GM23248 (cell line): ENCODE measurements at regions not wholly inside any gene's neighbourhood (a gene's known extent, or its start where the extent isn't known, plus 50 kb on each side); places are given as distances from the start of the nearest gene placed in this dataset.

ENCODE experiments used
- DNase-seq: peaks from one replicate; pipeline ENCODE4 v3.0.0-alpha.2; 2015
- H2AFZ ChIP-seq: fragments of 200-600 bp; sonication (generic); 2 replicates; pipeline ENCODE4 v1.6.1; 2016; ENCODE audit warnings: antibody characterized with exemption
- H3F3A ChIP-seq: fragments of 200-600 bp; sonication (generic); 2 replicates; pipeline ENCODE4 v1.6.1; 2016; ENCODE audit warnings: mild to moderate bottlenecking, antibody characterized with exemption, mixed run types; ENCODE audit not compliant: insufficient read depth
- H3K27ac ChIP-seq: fragments of 200-600 bp; sonication (generic); 2 replicates; pipeline ENCODE4 v1.5.1; 2016; ENCODE audit warnings: mild to moderate bottlenecking
- H3K27me3 ChIP-seq: fragments of 200-600 bp; sonication (generic); replicated peaks from 2 replicates; pipeline ENCODE4 v1.6.1; 2016; ENCODE audit warnings: mild to moderate bottlenecking; ENCODE audit not compliant: insufficient read depth
- H3K36me3 ChIP-seq: fragments of 200-600 bp; sonication (generic); 2 replicates; pipeline ENCODE4 v1.6.1; 2016; ENCODE audit warnings: low read depth, mild to moderate bottlenecking
- H3K4me1 ChIP-seq: fragments of 200-600 bp; sonication (generic); 2 replicates; pipeline ENCODE4 v1.6.1; 2016; ENCODE audit warnings: mild to moderate bottlenecking; ENCODE audit not compliant: insufficient read depth
- H3K4me2 ChIP-seq: fragments of 200-600 bp; sonication (generic); one replicate; pipeline ENCODE4 v1.6.1; 2016; ENCODE audit warnings: mild to moderate bottlenecking; ENCODE audit not compliant: unreplicated experiment
- H3K4me3 ChIP-seq: fragments of 200-600 bp; sonication (generic); 2 replicates; pipeline ENCODE4 v1.5.1; 2016; ENCODE audit warnings: mild to moderate bottlenecking
- H3K79me2 ChIP-seq: fragments of 200-600 bp; sonication (generic); 2 replicates; pipeline ENCODE4 v1.6.1; 2016; ENCODE audit warnings: mild to moderate bottlenecking; ENCODE audit not compliant: insufficient read depth
- H3K9ac ChIP-seq: fragments of 200-600 bp; sonication (generic); 2 replicates; pipeline ENCODE4 v1.6.1; 2016; ENCODE audit warnings: mild to moderate bottlenecking
- H3K9me2 ChIP-seq: fragments of 200-600 bp; sonication (generic); 2 replicates; pipeline ENCODE4 v1.6.1; 2016; ENCODE audit warnings: mixed run types, mild to moderate bottlenecking, moderate library complexity; ENCODE audit not compliant: insufficient read depth
- H3K9me3 ChIP-seq: fragments of 200-600 bp; sonication (generic); one replicate; pipeline ENCODE4 v1.6.1; 2017; ENCODE audit warnings: low read depth
- H4K20me1 ChIP-seq: fragments of 200-600 bp; sonication (generic); 2 replicates; pipeline ENCODE4 v1.6.0; 2016; ENCODE audit not compliant: insufficient read depth
- EZH2 ChIP-seq: fragments of 200-600 bp; sonication (generic); IDR thresholded peaks from 2 replicates; pipeline ENCODE4 v1.6.1; 2018; ENCODE audit warnings: antibody characterized with exemption, mild to moderate bottlenecking; ENCODE audit not compliant: insufficient read depth, poor library complexity, severe bottlenecking
- EZH2phosphoT487 ChIP-seq: fragments of 200-600 bp; sonication (generic); IDR thresholded peaks from 2 replicates; pipeline ENCODE4 v1.6.1; 2018; ENCODE audit warnings: antibody characterized with exemption, moderate library complexity, mild to moderate bottlenecking, low read depth; ENCODE audit not compliant: insufficient read depth
- WGBS, 2 experiments: methylation state at CpG; one replicate each; pipeline ENCODE4 v1.1.6; 2015 to 2017; ENCODE audit warnings: low lambda C conversion rate in 2 of 2, low coverage in 1 of 2; ENCODE audit errors: missing lambda C conversion rate in 2 of 2; 5-methylcytosine and 5-hydroxymethylcytosine counted together
- in situ Hi-C: fragments of 300-500 bp; cut with MboI; formaldehyde crosslinking; loops from 2 replicates; pipeline ENCODE4 v1.15.0; 2020

DNA sequence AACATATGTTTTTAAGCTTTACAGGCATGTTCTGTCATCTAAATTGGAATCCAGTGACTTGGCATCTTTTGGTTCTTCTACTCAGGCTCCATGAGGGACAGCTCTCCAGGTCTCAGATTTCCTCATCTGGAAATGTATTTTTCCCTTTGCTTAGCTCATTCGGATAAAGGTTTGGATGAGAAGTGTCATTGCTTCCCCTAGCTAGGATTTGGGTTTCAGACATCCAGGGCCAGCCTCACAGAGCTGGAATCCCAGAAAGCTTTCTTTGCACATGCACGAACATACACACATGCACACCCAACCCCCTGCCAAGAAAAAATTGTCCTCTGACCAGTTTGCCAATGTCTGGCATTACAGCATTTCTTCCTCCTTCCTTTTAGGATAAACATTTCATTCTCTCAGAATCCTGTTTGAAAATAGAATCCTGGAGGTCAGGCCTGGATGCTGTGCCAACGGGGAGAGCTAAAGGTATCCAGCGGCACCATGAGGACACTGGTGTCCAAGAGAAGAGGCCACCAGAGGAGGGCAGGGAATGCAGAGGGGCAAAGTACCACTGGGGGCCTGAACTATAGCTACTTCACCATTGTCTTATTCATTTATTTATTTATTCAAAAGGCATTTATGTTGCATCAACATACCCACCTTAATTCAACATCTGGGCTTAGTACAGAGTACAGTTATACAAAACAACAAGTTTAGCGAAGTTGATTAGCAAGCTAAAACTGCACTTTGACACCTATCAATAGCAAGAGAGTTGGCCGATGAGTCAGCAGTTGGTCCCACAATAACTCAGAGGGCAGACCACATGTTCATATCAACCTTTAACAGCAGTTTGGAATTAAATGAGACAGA lies 97.9 kb upstream of the ATL2 start:
- no peak overlapping the region for H3K27ac ChIP-seq
- TF ChIP-seq EZH2 (no peak), EZH2phosphoT487 (no peak)
- H3K27me3 ChIP-seq: peaks cover 45% of the 10 kb centered on the region
- no peaks in the 10 kb centered on the region for H3K9me3 ChIP-seq
- H3K4me2 ChIP-seq: no peak overlapping the region
- H3K36me3 ChIP-seq: no peaks in the 10 kb centered on the region
- H2AFZ ChIP-seq: no peak overlapping the region
- no peaks in the 10 kb centered on the region for H3K9me2 ChIP-seq
- in situ Hi-C loops: no loop called here
- H3K9ac ChIP-seq: no peak overlapping the region
- DNase-seq: no peak
- H3K4me1 ChIP-seq: no peaks in the 10 kb centered on the region
- no peaks in the 10 kb centered on the region for H3F3A ChIP-seq
- no peaks in the 10 kb centered on the region for H3K79me2 ChIP-seq
- 56 to 60% methylated on average over 6 of the region's 6 CpGs for WGBS, 2 experiments
- no peaks in the 10 kb centered on the region for H4K20me1 ChIP-seq
- no peak overlapping the region for H3K4me3 ChIP-seq

DNA sequence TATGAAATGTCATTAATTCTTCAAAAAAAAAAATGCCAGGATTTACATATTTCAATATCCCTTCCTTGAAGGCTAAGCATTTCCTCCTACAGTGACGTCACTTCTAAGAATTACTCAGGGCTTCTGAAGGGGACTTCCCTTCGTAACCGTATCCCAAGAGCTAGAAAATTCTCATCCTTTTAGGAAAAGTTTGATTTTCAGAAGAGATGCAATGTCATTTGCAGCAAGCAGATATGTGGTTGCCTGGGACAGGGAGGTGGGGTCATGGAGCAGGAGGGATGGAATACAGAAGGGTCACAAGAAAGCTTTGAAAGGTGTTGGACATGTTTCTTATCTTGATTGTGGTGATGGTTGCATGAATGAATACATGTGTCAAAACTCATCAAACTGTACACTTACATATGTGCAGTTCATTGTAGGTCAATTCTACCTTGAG lies 97.0 kb upstream of the ATL2 start:
- Histone ChIP-seq H2AFZ (no peak overlapping the region), H3K4me2 (no peak overlapping the region), H3K36me3 (no peaks in the 10 kb centered on the region), H3K27me3 (peaks cover 48% of the 10 kb centered on the region), H3K27ac (no peak overlapping the region), H3K79me2 (no peaks in the 10 kb centered on the region), H3K9me2 (no peaks in the 10 kb centered on the region), H3K4me3 (no peak overlapping the region), H3K9me3 (no peaks in the 10 kb centered on the region), H4K20me1 (no peaks in the 10 kb centered on the region), H3F3A (no peaks in the 10 kb centered on the region), H3K4me1 (no peaks in the 10 kb centered on the region), H3K9ac (no peak overlapping the region)
- WGBS, 2 experiments: 40 to 45% methylated on average over 3 of the region's 3 CpGs
- peak; percentile 10 for DNase-seq
- in situ Hi-C loops: no loop called here
- TF ChIP-seq EZH2phosphoT487 (no peak), EZH2 (no peak)

DNA sequence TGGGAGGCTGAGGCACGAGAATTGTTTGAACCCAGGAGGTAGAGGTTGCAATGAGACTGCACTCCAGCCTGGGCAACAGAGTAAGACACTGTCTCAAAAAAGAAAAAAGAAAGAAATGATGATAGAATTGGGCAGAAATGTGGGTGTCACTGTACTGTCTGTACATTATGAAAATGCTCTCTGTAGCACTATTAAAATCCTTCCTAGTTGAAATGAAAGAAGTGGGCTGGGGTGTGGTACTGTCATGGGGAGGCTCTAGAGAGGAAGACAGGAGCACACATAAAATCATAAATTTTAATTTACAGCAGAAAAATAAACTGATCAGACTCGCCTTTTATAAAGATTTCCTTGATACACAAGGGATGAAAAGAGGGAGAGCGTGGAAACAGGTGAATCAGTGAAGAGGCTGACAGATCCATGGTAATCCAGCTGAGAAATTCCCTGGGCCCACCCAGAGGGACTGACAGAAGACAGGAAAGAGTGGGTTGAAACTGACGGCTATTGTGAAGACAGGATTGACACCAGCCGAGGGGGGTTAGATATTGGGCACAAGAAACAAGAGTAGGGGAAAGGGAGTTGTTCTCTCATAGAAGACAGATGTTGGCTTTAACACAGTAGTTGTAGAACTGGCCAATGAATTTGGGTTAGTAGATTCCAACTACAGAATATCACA lies 96.4 kb upstream of the ATL2 start:
- in situ Hi-C loops: no loop called here
- 38 to 48% methylated on average over 5 of the region's 5 CpGs for WGBS, 2 experiments
- peaks cover 51% of the 10 kb centered on the region for H3K27me3 ChIP-seq
- H3K4me1 ChIP-seq: no peaks in the 10 kb centered on the region
- H3K9me3 ChIP-seq: no peaks in the 10 kb centered on the region
- H3F3A ChIP-seq: no peaks in the 10 kb centered on the region
- no peaks in the 10 kb centered on the region for H3K9me2 ChIP-seq
- no peak overlapping the region for H3K4me3 ChIP-seq
- DNase-seq: no peak
- H3K36me3 ChIP-seq: no peaks in the 10 kb centered on the region
- TF ChIP-seq EZH2: no peak
- no peaks in the 10 kb centered on the region for H3K79me2 ChIP-seq
- no peak overlapping the region for H3K9ac ChIP-seq
- H2AFZ ChIP-seq: no peak overlapping the region
- no peak overlapping the region for H3K27ac ChIP-seq
- no peaks in the 10 kb centered on the region for H4K20me1 ChIP-seq
- H3K4me2 ChIP-seq: no peak overlapping the region

- peaks cover 66% of the 10 kb centered on the region for H3K27me3 ChIP-seq
- H3K27ac ChIP-seq: no peak overlapping the region
- in situ Hi-C loops: no loop called here
- no peak for DNase-seq
- no peaks in the 10 kb centered on the region for H3K79me2 ChIP-seq
- 73% methylated on average over 3 of the region's 3 CpGs for WGBS, 2 experiments
- no peaks in the 10 kb centered on the region for H3K4me1 ChIP-seq
- H3K9ac ChIP-seq: no peak overlapping the region
- no peak overlapping the region for H3K4me2 ChIP-seq
- H4K20me1 ChIP-seq: no peaks in the 10 kb centered on the region
- H3K4me3 ChIP-seq: no peak overlapping the region
- H2AFZ ChIP-seq: no peak overlapping the region
- H3K36me3 ChIP-seq: no peaks in the 10 kb centered on the region
- TF ChIP-seq EZH2 (no peak), EZH2phosphoT487 (no peak)
- H3K9me2 ChIP-seq: no peaks in the 10 kb centered on the region
- no peaks in the 10 kb centered on the region for H3F3A ChIP-seq
- H3K9me3 ChIP-seq: no peaks in the 10 kb centered on the region
These were observed 93.0 kb upstream of the ATL2 start for GRCh38 chr2:38470115-38470514.
